Tibial nerve (tissue), 4 donors: ENCODE measurements at regions not wholly inside any gene's neighbourhood (a gene's known extent, or its start where the extent isn't known, plus 50 kb on each side); places are given as distances from the start of the nearest gene placed in this dataset.

Experiments used
- DNase-seq, 2 donors: peaks; one replicate each; pipeline ENCODE4 v3.0.0-alpha.2; 2019; ENCODE audit warnings: low spot score in 2 of 2
- H3K27ac ChIP-seq, 4 donors: fragments of 200-600 bp; sonication (generic) in 3 of 4; one replicate each; pipeline ENCODE4 v1.5.1; 2017 to 2019; ENCODE audit warnings: mild to moderate bottlenecking in 1 of 4
- H3K27me3 ChIP-seq, 2 donors: fragments of 200-600 bp; sonication (generic) in 1 of 2; one replicate each; pipeline versions ENCODE4 v1.5.1 to v1.6.0; 2017 to 2019
- H3K36me3 ChIP-seq, 3 donors: fragments of 200-600 bp; sonication (generic); one replicate each; pipeline ENCODE4 v1.5.1; 2018 to 2019
- H3K4me1 ChIP-seq, 4 donors: fragments of 200-600 bp; sonication (generic) in 3 of 4; one replicate each; pipeline ENCODE4 v1.5.1; 2017 to 2019
- H3K4me3 ChIP-seq, 4 donors: fragments of 200-600 bp; sonication (generic) in 3 of 4; one replicate each; pipeline ENCODE4 v1.5.1; 2017 to 2019; ENCODE audit warnings: mild to moderate bottlenecking in 1 of 4, moderate library complexity in 1 of 4
- H3K9me3 ChIP-seq, 4 donors: fragments of 200-600 bp; sonication (generic) in 3 of 4; one replicate each; pipeline ENCODE4 v1.5.1; 2017 to 2019
- EP300 ChIP-seq, 2 donors: sonication (generic); formaldehyde crosslinking; IDR thresholded peaks; one replicate each; pipeline ENCODE4 v1.6.1; 2017; ENCODE audit warnings: antibody characterized with exemption in 2 of 2, mild to moderate bottlenecking in 1 of 2
- POLR2A ChIP-seq, 2 donors: fragments of 450-650 bp; IDR thresholded peaks; one replicate each; pipeline ENCODE4 v1.6.1; 2017; ENCODE audit warnings: antibody characterized with exemption in 2 of 2, mild to moderate bottlenecking in 2 of 2, moderate library complexity in 2 of 2
- WGBS, 2 donors: methylation state at CpG; one replicate each; pipeline ENCODE4 v1.1.5; 2018; 5-methylcytosine and 5-hydroxymethylcytosine counted together
- TF ChIP-seq, protein P1 (sequence below), 5 experiments: fragments of 200-600 bp in 3 of 5; fragments of 450-650 bp in 2 of 5; sonication (generic) in 3 of 5; IDR thresholded peaks; one replicate each; pipeline ENCODE4 v1.5.1; 2016 to 2019; ENCODE audit warnings: antibody characterized with exemption in 5 of 5, mild to moderate bottlenecking in 3 of 5, moderate library complexity in 2 of 5

- Histone ChIP-seq H3K27me3 (no peaks in the 10 kb centered on the region), H3K9me3 (no peaks in the 10 kb centered on the region), H3K36me3 (no peaks in the 10 kb centered on the region), H3K4me1 (no peaks in the 10 kb centered on the region), H3K27ac (no peak overlapping the region), H3K4me3 (no peak overlapping the region)
- DNase-seq, result no peak
- TF ChIP-seq POLR2A (IDR thresholded peaks at IDR 0.05) (no peak), EP300 (IDR thresholded peaks at IDR 0.05) (no peak)
- TF ChIP-seq, protein P1, sequence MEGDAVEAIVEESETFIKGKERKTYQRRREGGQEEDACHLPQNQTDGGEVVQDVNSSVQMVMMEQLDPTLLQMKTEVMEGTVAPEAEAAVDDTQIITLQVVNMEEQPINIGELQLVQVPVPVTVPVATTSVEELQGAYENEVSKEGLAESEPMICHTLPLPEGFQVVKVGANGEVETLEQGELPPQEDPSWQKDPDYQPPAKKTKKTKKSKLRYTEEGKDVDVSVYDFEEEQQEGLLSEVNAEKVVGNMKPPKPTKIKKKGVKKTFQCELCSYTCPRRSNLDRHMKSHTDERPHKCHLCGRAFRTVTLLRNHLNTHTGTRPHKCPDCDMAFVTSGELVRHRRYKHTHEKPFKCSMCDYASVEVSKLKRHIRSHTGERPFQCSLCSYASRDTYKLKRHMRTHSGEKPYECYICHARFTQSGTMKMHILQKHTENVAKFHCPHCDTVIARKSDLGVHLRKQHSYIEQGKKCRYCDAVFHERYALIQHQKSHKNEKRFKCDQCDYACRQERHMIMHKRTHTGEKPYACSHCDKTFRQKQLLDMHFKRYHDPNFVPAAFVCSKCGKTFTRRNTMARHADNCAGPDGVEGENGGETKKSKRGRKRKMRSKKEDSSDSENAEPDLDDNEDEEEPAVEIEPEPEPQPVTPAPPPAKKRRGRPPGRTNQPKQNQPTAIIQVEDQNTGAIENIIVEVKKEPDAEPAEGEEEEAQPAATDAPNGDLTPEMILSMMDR (IDR thresholded peaks at IDR 0.05), result no peak
Observed at GRCh38 chr4:24169956-24170355, 280.1 kb upstream of the PPARGC1A start.

DNA sequence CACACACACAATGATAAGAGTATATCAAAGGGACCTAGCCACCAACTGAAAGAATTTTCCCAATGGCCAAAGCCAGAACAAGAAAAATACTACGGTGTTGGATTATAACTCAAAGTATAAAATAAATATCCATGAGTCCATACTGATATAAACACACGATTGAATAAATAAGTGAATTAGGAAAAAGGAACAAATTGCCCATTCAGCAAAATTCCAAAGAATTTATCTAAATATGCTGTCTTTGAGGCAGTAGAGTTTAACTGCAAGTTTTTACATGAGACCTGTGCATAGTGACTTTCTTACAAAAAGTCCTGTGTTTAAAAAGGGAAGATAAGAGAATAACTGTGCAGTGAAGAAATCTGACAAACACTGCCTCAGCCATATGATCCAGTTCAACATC, 278.8 kb upstream of the PPARGC1A start:
- DNase-seq, result no peak
- 72 to 73% methylated on average over 2 of the region's 2 CpGs for WGBS, 2 donors

DNA sequence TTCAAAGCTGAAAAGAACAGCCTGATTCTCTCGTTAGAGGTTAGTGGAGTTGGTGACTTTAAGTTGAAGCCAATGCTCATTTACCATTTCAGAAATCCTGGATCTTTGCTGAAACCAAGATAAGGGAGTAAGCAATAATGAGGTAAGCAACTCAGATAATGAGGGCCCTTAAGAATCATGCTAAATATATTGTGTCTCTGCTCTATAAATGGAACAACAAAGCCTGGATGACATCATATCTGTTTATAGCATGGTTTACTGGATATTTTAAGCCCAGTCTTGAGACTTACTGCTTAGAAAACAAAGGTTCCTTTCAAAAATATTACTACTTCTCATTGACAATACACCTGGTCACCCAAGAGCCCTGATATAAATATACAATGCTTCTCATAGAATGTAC, 276.7 kb upstream of the PPARGC1A start:
- WGBS, 2 donors, result 81 to 90% methylated on average over 1 of the region's 1 CpG
- Histone ChIP-seq H3K9me3 (no peaks in the 10 kb centered on the region), H3K27me3 (no peaks in the 10 kb centered on the region), H3K4me3 (no peak overlapping the region), H3K27ac (no peak overlapping the region), H3K36me3 (no peaks in the 10 kb centered on the region), H3K4me1 (no peaks in the 10 kb centered on the region)
- DNase-seq, result no peak
- TF ChIP-seq, protein P1 (IDR thresholded peaks at IDR 0.05), result no peak
- TF ChIP-seq POLR2A (IDR thresholded peaks at IDR 0.05), result no peak
- no peak for TF ChIP-seq EP300 (IDR thresholded peaks at IDR 0.05)

More for the DNA sequence above, 278.8 kb upstream of the PPARGC1A start:
- H3K36me3 ChIP-seq, result no peaks in the 10 kb centered on the region
- no peak overlapping the region for H3K4me3 ChIP-seq
- no peaks in the 10 kb centered on the region for H3K27me3 ChIP-seq
- H3K4me1 ChIP-seq, result no peaks in the 10 kb centered on the region
- no peaks in the 10 kb centered on the region for H3K9me3 ChIP-seq
- no peak overlapping the region for H3K27ac ChIP-seq
- TF ChIP-seq EP300 (IDR thresholded peaks at IDR 0.05) (no peak), POLR2A (IDR thresholded peaks at IDR 0.05) (no peak)
- TF ChIP-seq, protein P1 (IDR thresholded peaks at IDR 0.05), result no peak

- Histone ChIP-seq H3K36me3 (no peaks in the 10 kb centered on the region), H3K27me3 (no peaks in the 10 kb centered on the region), H3K4me3 (no peak overlapping the region), H3K4me1 (no peaks in the 10 kb centered on the region), H3K27ac (no peak overlapping the region), H3K9me3 (no peaks in the 10 kb centered on the region)
- TF ChIP-seq, protein P1 (IDR thresholded peaks at IDR 0.05), result no peak
- TF ChIP-seq POLR2A (IDR thresholded peaks at IDR 0.05) (no peak), EP300 (IDR thresholded peaks at IDR 0.05) (no peak)
- DNase-seq, result no peak
- 86 to 87% methylated on average over 3 of the region's 3 CpGs for WGBS, 2 donors
Observed at GRCh38 chr4:24164797-24165196, 274.9 kb upstream of the PPARGC1A start.

DNA sequence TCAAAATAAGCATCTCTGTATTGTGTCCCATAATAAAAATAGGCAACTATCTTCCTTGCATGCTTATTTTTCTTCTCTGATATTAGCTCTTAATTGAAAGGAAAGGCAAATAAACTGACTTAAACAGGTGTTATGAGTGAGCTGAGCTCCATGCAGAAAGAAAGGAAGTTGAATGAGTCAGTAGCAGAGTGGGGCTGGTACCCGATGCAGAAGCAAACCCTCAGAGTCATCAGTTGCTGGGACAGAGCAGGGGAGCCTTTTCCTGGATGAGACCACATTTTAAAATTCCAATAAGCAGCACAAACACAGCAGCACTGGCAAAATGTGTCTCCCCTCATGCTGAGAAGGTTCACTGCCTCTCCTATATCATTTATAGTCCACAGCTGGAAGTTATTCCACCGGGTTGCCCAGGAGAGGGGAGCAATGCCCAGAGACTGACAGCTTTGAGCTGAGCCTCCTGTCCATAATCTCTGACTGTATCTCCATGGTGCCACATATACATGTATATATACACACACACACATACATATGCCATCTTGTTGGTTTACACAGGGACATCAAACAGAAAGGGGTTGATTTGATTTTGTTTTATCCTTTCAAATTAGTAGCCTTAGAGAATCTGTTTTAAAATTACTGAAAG, 274.3 kb upstream of the PPARGC1A start:
- 38 to 39% methylated on average over 2 of the region's 2 CpGs for WGBS, 2 donors
- H3K4me3 ChIP-seq, result no peak overlapping the region
- H3K27me3 ChIP-seq, result no peaks in the 10 kb centered on the region
- no peak for DNase-seq
- H3K27ac ChIP-seq, result no peak overlapping the region
- H3K9me3 ChIP-seq, result no peaks in the 10 kb centered on the region
- TF ChIP-seq EP300 (IDR thresholded peaks at IDR 0.05) (no peak), POLR2A (IDR thresholded peaks at IDR 0.05) (no peak)
- TF ChIP-seq, protein P1 (IDR thresholded peaks at IDR 0.05), result no peak
- no peaks in the 10 kb centered on the region for H3K36me3 ChIP-seq
- no peaks in the 10 kb centered on the region for H3K4me1 ChIP-seq
